Retinal pigment epithelial cell (primary cell): ENCODE measurements at regions not wholly inside any gene's neighbourhood (a gene's known extent, or its start where the extent isn't known, plus 50 kb on each side); places are given as distances from the start of the nearest gene placed in this dataset.

Experiments
- DNase-seq: peaks from one replicate; pipeline ENCODE4 v3.0.0-alpha.2; 2010; ENCODE audit warnings: low read depth
- H3K4me3 ChIP-seq: 2 replicates; pipeline ENCODE4 v1.5.1; 2011; ENCODE audit warnings: mild to moderate bottlenecking, low read length, control low read depth, moderate library complexity
- CTCF ChIP-seq: conservative IDR thresholded peaks from 2 replicates; pipeline ENCODE4 v1.5.1; 2011; ENCODE audit warnings: low read depth, low read length, control low read depth, inconsistent platforms

GRCh38 chr22:48961705-48962104, 866.0 kb downstream of the BRD1 start:
- no peak for TF ChIP-seq CTCF
- no peak for DNase-seq
- no peak overlapping the region for H3K4me3 ChIP-seq

GRCh38 chr22:48960980-48961660, 866.6 kb downstream of the BRD1 start:
- H3K4me3 ChIP-seq, result no peak overlapping the region
- DNase-seq, result no peak
- no peak for TF ChIP-seq CTCF

DNA sequence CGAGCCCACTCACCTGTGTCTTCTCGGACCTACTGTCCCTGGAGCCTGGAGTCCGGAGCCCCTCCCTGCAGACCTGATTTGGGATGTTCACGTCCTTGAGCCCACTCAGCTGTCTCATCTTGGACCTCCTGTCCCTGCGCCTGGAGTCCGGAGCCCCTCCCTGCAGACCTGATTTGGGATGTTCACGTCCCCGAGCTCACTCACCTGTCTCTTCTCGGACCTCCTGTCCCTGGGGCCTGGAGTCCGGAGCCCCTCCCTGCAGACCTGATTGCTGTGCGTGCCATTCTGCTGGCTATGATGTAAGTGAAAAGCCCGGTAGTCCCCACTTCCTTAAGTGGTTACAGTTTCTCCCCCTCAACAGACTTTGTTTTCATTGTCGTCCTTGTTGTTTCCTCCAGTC, 867.1 kb downstream of the BRD1 start:
- no peak overlapping the region for H3K4me3 ChIP-seq
- DNase-seq, result no peak
- TF ChIP-seq CTCF, result no peak

DNA sequence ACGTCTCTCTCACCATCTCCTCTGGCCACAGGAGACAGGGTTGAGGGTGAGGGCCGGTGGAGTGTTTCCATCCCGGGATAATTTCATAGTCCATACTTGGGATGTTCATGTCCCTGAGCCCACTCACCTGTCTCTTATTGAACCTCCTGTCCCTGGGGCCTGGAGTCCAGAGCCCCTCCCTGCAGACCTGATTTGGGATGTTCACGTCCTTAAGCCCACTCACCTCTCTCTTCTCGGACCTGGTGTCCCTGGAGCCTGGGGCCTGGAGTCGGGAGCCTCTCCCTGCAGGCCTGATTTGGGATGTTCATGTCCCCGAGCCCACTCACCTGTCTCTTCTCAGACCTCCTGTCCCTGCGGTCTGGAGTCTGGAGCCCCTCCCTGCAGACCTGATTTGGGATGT, 868.2 kb downstream of the BRD1 start:
- DNase-seq, result no peak
- TF ChIP-seq CTCF, result no peak
- no peak overlapping the region for H3K4me3 ChIP-seq

GRCh38 chr22:48957987-48958321, 869.7 kb downstream of the BRD1 start:
- H3K4me3 ChIP-seq, result no peak overlapping the region
- DNase-seq, result no peak
- no peak for TF ChIP-seq CTCF

DNA sequence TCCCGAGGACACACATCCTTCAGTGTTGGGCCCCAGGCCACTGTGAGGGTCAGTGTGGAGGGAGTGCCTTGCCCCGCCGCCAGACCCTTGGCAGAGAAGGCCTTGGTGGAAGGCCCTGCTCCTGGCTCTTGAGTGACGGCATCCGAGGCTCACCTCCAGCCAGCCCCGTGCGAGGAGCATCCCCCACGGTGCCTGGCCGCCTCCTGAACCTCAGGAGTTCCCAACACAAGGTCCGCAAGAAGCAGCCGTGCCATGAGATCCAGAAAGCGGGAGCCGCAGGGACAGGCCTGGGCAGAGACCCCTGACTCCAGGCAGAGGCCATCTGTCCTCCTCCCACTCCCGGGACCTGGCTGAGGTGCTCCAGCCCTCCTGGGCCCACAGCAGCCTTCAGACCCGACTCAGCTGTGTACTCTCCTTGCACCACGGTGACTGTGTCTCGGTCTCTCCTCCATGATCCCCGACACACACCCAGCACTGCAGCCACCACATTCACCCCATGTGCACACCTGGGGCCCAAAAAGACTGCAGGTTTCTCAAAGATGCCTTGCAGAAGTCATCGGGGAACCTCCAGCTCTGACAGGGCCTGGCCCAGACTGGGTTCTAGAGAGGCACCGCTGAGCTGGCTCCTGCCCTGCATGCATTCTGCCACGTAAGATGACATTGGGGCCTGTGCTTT, 870.2 kb downstream of the BRD1 start:
- H3K4me3 ChIP-seq, result no peak overlapping the region
- no peak for DNase-seq
- no peak for TF ChIP-seq CTCF
